H1 (cell line): ENCODE measurements at regions not wholly inside any gene's neighbourhood (a gene's known extent, or its start where the extent isn't known, plus 50 kb on each side); places are given as distances from the start of the nearest gene placed in this dataset.
"Not testable (repeated sequence)": the region's sequence is repeated elsewhere in the genome, so short reads cannot be mapped to it uniquely, and the experiment has no call there.

Source experiments
- CTCF ChIA-PET: fragments of 300-600 bp; sonication (Branson Sonifier 250); formaldehyde crosslinking; loops from one replicate; lab custom pipeline; 2021; ENCODE audit not compliant: partially characterized antibody; lab: Charles Lee
- POLR2A ChIA-PET: fragments of 300-600 bp; sonication (Branson Sonifier 250); formaldehyde crosslinking; loops from one replicate; lab custom pipeline; 2021; ENCODE audit warnings: inconsistent platforms; ENCODE audit not compliant: partially characterized antibody; lab: Charles Lee
- DNase-seq, 2 experiments: peaks; one replicate each; pipeline versions ENCODE4 v3.0.0 to v3.0.0-alpha.2; 2010 to 2022; ENCODE audit warnings: low spot score in 2 of 2, low read depth in 1 of 2, mixed read lengths in 1 of 2
- FAIRE-seq: peaks from 2 replicates; lab custom pipeline; 2011; peaks lifted over from hg19 to GRCh38; lab: Jason Lieb, UNC
- H2AFZ ChIP-seq: 2 replicates; pipeline ENCODE4 v1.8.1; 2012; ENCODE audit warnings: low read length, inconsistent platforms
- H2AK5ac ChIP-seq: 2 replicates; pipeline ENCODE4 v1.6.1; 2013; ENCODE audit warnings: low read depth, low read length
- H2BK120ac ChIP-seq: replicated peaks from 2 replicates; pipeline ENCODE3; 2013; ENCODE audit warnings: low read depth, low read length, inconsistent platforms
- H2BK12ac ChIP-seq: 2 replicates; pipeline ENCODE4 v1.6.1; 2013; ENCODE audit warnings: low read depth, low read length
- H2BK15ac ChIP-seq: 2 replicates; pipeline ENCODE4 v1.6.1; 2013; ENCODE audit warnings: low read length
- H2BK20ac ChIP-seq: 2 replicates; pipeline ENCODE4 v1.6.1; 2013; ENCODE audit warnings: low read length
- H2BK5ac ChIP-seq: 2 replicates; pipeline ENCODE4 v1.6.1; 2013; ENCODE audit warnings: low read depth, low read length
- H3K14ac ChIP-seq: 2 replicates; pipeline ENCODE4 v1.6.1; 2013; ENCODE audit warnings: inconsistent platforms; ENCODE audit not compliant: insufficient read length
- H3K18ac ChIP-seq: 2 replicates; pipeline ENCODE4 v1.6.1; 2013; ENCODE audit warnings: low read length; ENCODE audit errors: extremely low read depth
- H3K23ac ChIP-seq: 2 replicates; pipeline ENCODE4 v1.6.1; 2013; ENCODE audit warnings: inconsistent platforms; ENCODE audit not compliant: insufficient read length
- H3K23me2 ChIP-seq: 2 replicates; pipeline ENCODE4 v1.6.1; 2013; ENCODE audit warnings: low read depth, low read length
- H3K27ac ChIP-seq: 2 replicates; pipeline ENCODE4 v1.6.1; 2011; ENCODE audit warnings: low read depth, low read length, inconsistent platforms
- H3K27me3 ChIP-seq, 4 experiments: replicated peaks in 1 of 4; 1 replicate in 1 of 4; 2 replicates in 3 of 4; pipeline versions ENCODE4 v1.6.1 to v1.8.1; 2011 to 2013; ENCODE audit warnings: low read length in 3 of 4, mild to moderate bottlenecking in 3 of 4, inconsistent platforms in 2 of 4, mixed read lengths in 2 of 4, moderate library complexity in 1 of 4; ENCODE audit not compliant: control insufficient read depth in 3 of 4, insufficient read depth in 3 of 4; ENCODE audit errors: extremely low read depth in 1 of 4
- H3K36me3 ChIP-seq, 4 experiments: 2 replicates each; pipeline versions ENCODE4 v1.6.1 to v1.8.1; 2011 to 2013; ENCODE audit warnings: mild to moderate bottlenecking in 4 of 4, low read length in 3 of 4, moderate library complexity in 2 of 4, control low read depth in 1 of 4, inconsistent platforms in 1 of 4; ENCODE audit not compliant: insufficient read depth in 4 of 4, control insufficient read depth in 2 of 4
- H3K4ac ChIP-seq: replicated peaks from 2 replicates; pipeline ENCODE3; 2013; ENCODE audit warnings: low read length, low read depth, mixed read lengths, inconsistent platforms; ENCODE audit not compliant: insufficient read length
- H3K4me1 ChIP-seq, 4 experiments: replicated peaks in 1 of 4; 1 replicate in 1 of 4; 2 replicates in 3 of 4; pipeline versions ENCODE4 v1.6.1 to v1.8.1; 2011 to 2013; ENCODE audit warnings: low read length in 3 of 4, inconsistent platforms in 2 of 4, mixed read lengths in 1 of 4; ENCODE audit not compliant: insufficient read depth in 4 of 4, control insufficient read depth in 3 of 4
- H3K4me2 ChIP-seq, 2 experiments: 2 replicates each; pipeline versions ENCODE4 v1.6.1 to v1.8.1; 2011 to 2013; ENCODE audit warnings: low read depth in 2 of 2, low read length in 2 of 2, control low read depth in 1 of 2, inconsistent platforms in 1 of 2, mild to moderate bottlenecking in 1 of 2; ENCODE audit not compliant: insufficient read depth in 1 of 2
- H3K4me3 ChIP-seq, 4 experiments: fragments of 200-600, 300-600 bp in 1 of 4; sonication (generic), shearing (Covaris generic), sonication (Bioruptor Twin) in 1 of 4; 2 replicates each; pipeline versions ENCODE4 v1.5.1 to v1.8.1; 2011 to 2016; ENCODE audit warnings: low read length in 4 of 4, low read depth in 3 of 4, control low read depth in 2 of 4, inconsistent platforms in 2 of 4, mild to moderate bottlenecking in 2 of 4, mixed read lengths in 1 of 4, moderate library complexity in 1 of 4; ENCODE audit not compliant: insufficient read depth in 2 of 4; ENCODE audit errors: extremely low read depth in 1 of 4
- H3K56ac ChIP-seq: replicated peaks from 2 replicates; pipeline ENCODE3; 2013; ENCODE audit warnings: low read depth, mild to moderate bottlenecking, mixed read lengths, low read length, inconsistent platforms; ENCODE audit not compliant: insufficient read length
- H3K79me1 ChIP-seq: 2 replicates; pipeline ENCODE4 v1.6.1; 2013; ENCODE audit warnings: low read depth, low read length, control low read depth
- H3K79me2 ChIP-seq, 2 experiments: 2 replicates each; pipeline versions ENCODE4 v1.6.1 to v1.8.1; 2012 to 2013; ENCODE audit warnings: low read length in 2 of 2, mild to moderate bottlenecking in 2 of 2, inconsistent platforms in 1 of 2; ENCODE audit not compliant: insufficient read depth in 2 of 2, control insufficient read depth in 1 of 2
- H3K9ac ChIP-seq, 4 experiments: replicated peaks in 1 of 4; 1 replicate in 1 of 4; 2 replicates in 3 of 4; pipeline versions ENCODE4 v1.6.1 to v1.8.1; 2011 to 2013; ENCODE audit warnings: low read depth in 3 of 4, low read length in 3 of 4, control low read depth in 2 of 4, mild to moderate bottlenecking in 2 of 4, moderate library complexity in 2 of 4, inconsistent platforms in 1 of 4; ENCODE audit errors: extremely low read depth in 1 of 4
- H3K9me3 ChIP-seq, 2 experiments: 2 replicates each; pipeline versions ENCODE4 v1.6.1 to v1.8.1; 2012 to 2013; ENCODE audit warnings: mild to moderate bottlenecking in 2 of 2, moderate library complexity in 2 of 2, control low read depth in 1 of 2, inconsistent platforms in 1 of 2, low read depth in 1 of 2, low read length in 1 of 2, mixed read lengths in 1 of 2; ENCODE audit not compliant: insufficient read depth in 2 of 2
- H4K20me1 ChIP-seq, 2 experiments: replicated peaks in 1 of 2; 2 replicates each; pipeline versions ENCODE3 to v1.8.1; 2011 to 2013; ENCODE audit warnings: inconsistent platforms in 2 of 2, low read length in 2 of 2, mild to moderate bottlenecking in 1 of 2; ENCODE audit not compliant: insufficient read depth in 2 of 2, control insufficient read depth in 1 of 2
- H4K5ac ChIP-seq: 2 replicates; pipeline ENCODE4 v1.6.1; 2013; ENCODE audit warnings: low read length, low read depth, mixed read lengths, inconsistent platforms; ENCODE audit not compliant: insufficient read length
- H4K8ac ChIP-seq: 2 replicates; pipeline ENCODE4 v1.8.0; 2013; ENCODE audit warnings: mild to moderate bottlenecking, moderate library complexity, low read length, inconsistent platforms; ENCODE audit not compliant: insufficient read depth; ENCODE audit errors: extremely low read depth
- H4K91ac ChIP-seq: replicated peaks from 2 replicates; pipeline ENCODE3; 2013; ENCODE audit warnings: low read length, mixed read lengths, inconsistent platforms; ENCODE audit not compliant: insufficient read length
- WGBS, 2 experiments: shearing (Covaris generic) in 1 of 2; methylation state at CpG; one replicate each; pipeline versions ENCODE4 v1.1.6 to v1.1.7; 2013 to 2015; ENCODE audit warnings: low lambda C conversion rate in 2 of 2, mixed read lengths in 2 of 2, inconsistent platforms in 1 of 2, low coverage in 1 of 2, missing lambda C conversion rate in 1 of 2; ENCODE audit not compliant: insufficient replicate concordance in 2 of 2, insufficient coverage in 1 of 2, insufficient read length in 1 of 2; ENCODE audit errors: extremely low coverage in 1 of 2, missing lambda C conversion rate in 1 of 2; 5-methylcytosine and 5-hydroxymethylcytosine counted together

GRCh38 chr7:35978816-35979640 is 174.0 kb upstream of the EEPD1 start:
- H2BK12ac ChIP-seq, DNase-seq, H3K4me3 ChIP-seq, H4K20me1 ChIP-seq, H4K5ac ChIP-seq, H2BK15ac ChIP-seq, H2BK20ac ChIP-seq, H3K79me1 ChIP-seq, H4K91ac ChIP-seq, H3K56ac ChIP-seq, H3K27me3 ChIP-seq, H3K36me3 ChIP-seq, H2BK120ac ChIP-seq, H2AK5ac ChIP-seq, H3K4me2 ChIP-seq, H3K9ac ChIP-seq, H3K18ac ChIP-seq, H4K8ac ChIP-seq, H3K23ac ChIP-seq, H3K79me2 ChIP-seq, H3K4ac ChIP-seq, H3K23me2 ChIP-seq, H3K9me3 ChIP-seq, H3K27ac ChIP-seq, POLR2A ChIA-PET, H2BK5ac ChIP-seq, H3K14ac ChIP-seq, H3K4me1 ChIP-seq: not testable (repeated sequence)
- CTCF ChIA-PET, result interaction anchor here (1.1 to 2.3 kb wide), 8 partner anchors 31 to 382 kb away, joined by 3 to 8 read pairs (median 4); no protein-coding TSS in a partner anchor
- WGBS, 2 experiments, result 63% methylated on average over 8 of the region's 8 CpGs; no CpG with 5 or more reads in 1 of the 2 experiments
- peak overlapping the region; percentile 64; the same call in 1 of the 2 replicates for H2AFZ ChIP-seq
- FAIRE-seq, result peak; percentile 85
